ENCODE measurements at regions not wholly inside any gene's neighbourhood (a gene's known extent, or its start where the extent isn't known, plus 50 kb on each side); places are given as distances from the start of the nearest gene placed in this dataset.
A peak's percentile ranks its signal among the peaks of the same experiment; 100 is the strongest.
"Not testable (repeated sequence)": the region's sequence is repeated elsewhere in the genome, so short reads cannot be mapped to it uniquely, and the experiment has no call there.

- DNase-seq, result no peak
- intact Hi-C loops (cut with DNase I), result no loop called here
- ATAC-seq, result no peak
Observed at GRCh38 chr12:20017802-20018201, 350.5 kb upstream of the PDE3A start.

DNA sequence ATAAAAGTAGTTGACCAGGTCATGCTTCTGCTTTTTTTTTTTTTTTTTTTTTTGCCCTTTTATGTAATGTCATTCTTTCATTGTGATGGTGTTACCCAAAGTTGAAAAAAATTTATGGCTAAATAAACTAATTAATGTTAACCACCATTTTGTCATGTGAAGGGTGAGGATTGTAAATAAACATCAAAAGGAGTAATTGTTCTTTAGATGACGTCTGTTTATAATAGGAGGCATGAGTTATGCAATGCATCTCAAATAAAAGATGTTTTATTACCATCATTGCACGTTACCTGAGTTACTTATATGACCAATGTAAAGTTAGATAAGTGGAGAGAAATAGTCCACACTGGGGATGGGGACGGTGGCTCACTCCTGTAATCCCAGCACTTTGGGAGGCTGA, 349.9 kb upstream of the PDE3A start:
- intact Hi-C loops (cut with DNase I), result no loop called here
- DNase-seq (no peak), ATAC-seq (no peak)

DNA sequence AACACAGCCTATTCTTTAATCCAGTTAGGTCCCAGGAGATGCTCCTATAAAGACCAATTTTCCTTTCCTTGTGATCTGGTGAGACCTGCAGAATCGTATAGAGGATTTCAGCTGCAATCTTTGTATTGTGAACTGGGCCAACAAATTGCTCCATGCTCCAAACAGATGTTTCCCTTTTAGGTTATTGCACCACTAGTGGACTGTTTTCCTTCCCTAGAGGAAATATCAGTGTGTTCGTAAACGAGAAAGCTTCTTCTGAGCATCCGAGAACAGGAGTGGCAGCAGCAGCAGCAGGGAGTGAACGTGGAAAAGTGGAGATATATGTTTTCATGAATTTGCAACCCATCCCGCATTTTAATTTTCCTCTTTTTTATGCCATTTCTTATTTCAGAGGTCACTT, 344.1 kb upstream of the PDE3A start:
- DNase-seq, result no peak
- ATAC-seq, result peak; percentile 47 to 82
- intact Hi-C loops (cut with DNase I), result no loop called here

DNA sequence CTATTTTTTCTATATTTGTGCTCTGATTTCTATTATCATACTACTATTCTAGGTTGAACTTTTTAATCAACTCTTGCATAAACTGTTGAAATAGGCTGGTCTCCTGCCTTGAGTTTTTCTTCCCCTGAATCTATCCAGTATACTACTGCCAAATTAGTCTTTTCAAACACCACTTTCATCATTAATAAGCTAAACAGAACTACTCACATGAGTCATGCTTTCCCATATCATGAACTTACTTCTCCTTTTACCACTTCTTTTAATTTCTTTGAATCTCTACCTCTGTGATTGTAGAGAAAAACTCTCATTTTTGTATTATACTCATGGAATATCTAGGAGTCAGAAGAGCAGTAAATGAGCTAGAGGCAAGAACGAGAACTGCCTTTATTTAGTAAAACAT, 340.3 kb upstream of the PDE3A start:
- intact Hi-C loops (cut with DNase I), result no loop called here
- DNase-seq (no peak), ATAC-seq (no peak)

DNA sequence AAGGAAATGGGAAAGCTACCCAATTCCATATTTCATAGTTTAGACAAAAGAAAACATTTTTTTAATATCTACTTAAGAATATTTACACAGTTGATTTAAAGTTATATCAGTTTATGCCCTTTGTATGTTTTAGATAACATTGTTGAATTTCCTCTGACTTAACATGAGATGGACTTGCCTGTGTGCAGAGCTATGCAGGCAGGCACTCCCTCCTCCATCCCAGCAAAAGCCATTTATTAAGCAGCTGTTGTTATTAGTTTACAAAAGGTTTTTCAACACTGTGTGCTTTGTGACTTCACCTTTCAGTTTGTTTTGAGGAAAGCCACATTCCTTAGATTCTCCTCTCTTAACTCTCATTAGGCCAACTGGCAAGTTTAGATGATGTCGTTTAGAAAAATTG, 337.5 kb upstream of the PDE3A start:
- DNase-seq (no peak), ATAC-seq (no peak)
- intact Hi-C loops (cut with DNase I), result no loop called here

DNA sequence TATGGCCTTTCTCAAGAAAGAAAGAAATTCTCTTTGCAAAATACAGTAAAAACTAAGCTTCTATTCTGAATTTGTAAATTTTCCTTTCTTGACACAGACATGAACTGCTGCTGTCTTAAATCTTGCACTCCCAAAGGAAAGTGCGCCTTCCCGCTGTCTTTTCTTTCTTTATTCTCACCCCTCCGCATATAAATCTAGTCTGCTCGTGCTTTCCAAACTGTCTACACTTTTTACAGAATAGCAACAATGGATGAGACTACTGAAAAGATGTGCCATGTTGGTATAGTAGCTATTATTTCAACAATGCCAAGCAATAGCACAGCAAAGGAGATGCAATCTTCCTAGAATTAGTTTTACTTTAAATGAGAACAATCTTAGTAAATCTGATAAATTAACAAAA, 328.8 kb upstream of the PDE3A start:
- ATAC-seq (no peak), DNase-seq (no peak)
- intact Hi-C loops (cut with DNase I), result no loop called here

DNA sequence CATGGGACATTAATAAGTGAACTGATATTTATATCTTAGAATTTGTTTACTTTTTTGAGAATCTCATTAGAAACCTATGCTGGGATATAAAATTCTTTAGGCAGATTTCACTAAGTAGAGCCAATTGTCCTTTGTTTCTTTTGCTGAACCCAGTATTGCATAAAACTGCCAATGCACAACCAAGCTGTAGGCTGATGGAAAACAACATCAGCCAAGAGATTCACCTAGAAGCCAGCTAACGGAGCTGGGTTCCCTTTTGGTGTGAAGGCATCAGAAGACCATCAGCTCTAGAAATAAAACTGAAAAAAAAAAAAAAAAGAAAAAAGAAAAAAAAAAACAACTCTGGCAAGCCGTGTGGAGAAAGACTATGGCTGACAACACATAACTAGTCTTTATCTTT, 328.2 kb upstream of the PDE3A start:
- no peak for ATAC-seq
- intact Hi-C loops (cut with DNase I), result no loop called here
- no peak for DNase-seq

DNA sequence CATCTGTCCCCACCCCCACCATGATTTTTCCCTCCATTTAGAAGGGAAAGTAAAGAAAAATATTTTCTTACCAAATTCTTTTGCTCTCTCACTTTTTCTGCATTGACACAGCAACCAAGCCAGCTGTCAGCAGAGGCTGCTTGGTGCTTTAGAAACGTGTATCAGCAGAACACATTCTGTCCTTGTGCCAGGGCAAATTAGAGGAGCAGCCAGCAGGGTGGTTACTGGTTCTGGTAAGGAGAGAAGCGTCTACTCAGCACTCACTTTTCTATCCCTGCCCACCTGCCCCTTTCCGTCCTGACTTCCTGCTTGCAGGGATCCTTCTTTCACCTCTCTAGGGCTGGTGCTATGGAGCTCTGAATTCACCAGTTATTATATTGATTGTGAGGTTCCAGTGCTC, 327.5 kb upstream of the PDE3A start:
- DNase-seq, result peak; percentile 33
- ATAC-seq, result peak; percentile 74 to 79
- intact Hi-C loops (cut with DNase I), result no loop called here

DNA sequence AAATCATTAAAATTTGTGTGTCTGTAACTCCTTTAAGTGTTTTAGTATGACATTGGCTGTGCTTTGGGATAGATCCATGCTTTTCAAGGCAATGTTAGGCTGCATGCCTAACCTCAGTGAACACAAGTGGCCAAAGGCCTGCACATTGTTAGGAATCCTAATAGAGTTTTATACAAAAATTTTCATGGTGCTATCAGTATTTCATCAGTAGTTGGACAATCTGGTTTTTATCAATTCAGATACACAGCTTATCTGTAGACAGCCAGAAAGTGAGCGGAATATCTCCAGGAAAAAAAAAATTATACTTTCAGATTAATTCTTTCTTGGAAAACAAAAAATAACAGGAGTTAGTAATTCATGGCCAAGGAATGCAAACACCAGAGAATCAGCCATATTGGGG, 324.0 kb upstream of the PDE3A start:
- ATAC-seq, result peak; percentile 50 to 63
- intact Hi-C loops (cut with DNase I), result no loop called here
- DNase-seq, result no peak

DNA sequence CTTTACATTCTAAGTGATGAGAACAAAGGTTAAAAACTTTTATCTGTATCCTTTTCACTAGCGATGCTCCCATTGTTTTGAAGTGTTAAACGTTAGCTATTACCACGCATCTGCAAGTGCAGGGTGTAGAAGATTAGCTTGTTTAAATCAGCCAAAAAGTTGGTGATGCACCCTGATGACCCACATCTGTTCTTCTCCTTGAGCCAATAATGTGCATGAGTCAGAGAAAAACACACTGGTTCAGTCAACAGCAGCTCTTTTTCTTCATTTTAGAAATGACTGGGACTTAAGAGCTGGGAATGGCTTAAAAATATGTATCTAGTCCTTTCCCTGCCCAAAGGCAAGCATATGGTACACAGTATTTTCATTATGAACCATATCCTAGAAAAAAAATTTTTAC, 323.5 kb upstream of the PDE3A start:
- no peak for DNase-seq
- ATAC-seq, result peak; percentile 66 to 92
- intact Hi-C loops (cut with DNase I), result no loop called here

DNA sequence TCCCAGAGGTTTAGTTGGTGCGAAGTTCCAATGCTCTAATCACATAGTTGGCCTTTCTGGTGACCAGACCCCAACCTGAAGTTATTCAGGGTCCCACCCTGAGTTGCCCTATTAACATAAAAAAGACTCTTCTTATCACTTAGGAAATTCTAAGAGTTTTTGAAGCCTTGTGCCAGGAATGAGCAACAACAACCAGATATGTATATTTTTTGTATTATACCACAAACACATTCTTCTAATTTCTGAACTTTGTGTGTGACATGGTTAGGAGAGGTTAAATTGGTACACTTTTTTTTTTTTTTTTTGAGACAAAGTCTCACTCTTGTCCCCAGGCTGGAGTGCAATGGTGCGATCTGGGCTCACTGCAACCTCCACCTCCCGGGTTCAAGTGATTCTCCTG, 320.4 kb upstream of the PDE3A start:
- intact Hi-C loops (cut with DNase I), result no loop called here
- DNase-seq, result no peak

DNA sequence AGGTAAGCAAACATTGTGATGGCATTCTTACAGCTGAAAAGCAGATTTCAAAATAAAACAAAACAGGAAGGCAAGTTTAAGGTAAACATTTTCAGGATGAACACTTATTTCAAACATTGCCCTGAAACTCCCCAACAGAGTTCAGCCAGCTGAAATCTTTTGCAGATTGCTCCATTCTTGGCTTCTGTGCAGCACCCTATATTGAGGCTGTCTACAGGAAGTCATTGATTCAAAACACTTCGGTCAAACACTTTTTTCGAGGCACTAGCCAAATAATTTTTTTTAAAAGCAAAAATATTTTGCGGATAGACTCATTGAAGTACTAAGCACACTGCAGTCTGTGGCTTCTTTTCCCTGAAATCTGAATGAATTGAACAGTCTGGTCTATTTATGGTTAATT, 318.1 kb upstream of the PDE3A start:
- ATAC-seq, result no peak
- DNase-seq, result no peak
- intact Hi-C loops (cut with DNase I), result no loop called here

More for the DNA sequence above, 320.4 kb upstream of the PDE3A start:
- no peak for ATAC-seq

- no peak for DNase-seq
- intact Hi-C loops (cut with DNase I), result no loop called here
- ATAC-seq, result no peak
Observed at GRCh38 chr12:20053782-20054181, 314.6 kb upstream of the PDE3A start.

GRCh38 chr12:20055856-20056255, 312.5 kb upstream of the PDE3A start:
- ATAC-seq, result no peak
- intact Hi-C loops (cut with DNase I), result no loop called here
- no peak for DNase-seq

GRCh38 chr12:20057398-20057797, 310.9 kb upstream of the PDE3A start:
- ATAC-seq (no peak), DNase-seq (no peak)
- intact Hi-C loops (cut with DNase I), result no loop called here

DNA sequence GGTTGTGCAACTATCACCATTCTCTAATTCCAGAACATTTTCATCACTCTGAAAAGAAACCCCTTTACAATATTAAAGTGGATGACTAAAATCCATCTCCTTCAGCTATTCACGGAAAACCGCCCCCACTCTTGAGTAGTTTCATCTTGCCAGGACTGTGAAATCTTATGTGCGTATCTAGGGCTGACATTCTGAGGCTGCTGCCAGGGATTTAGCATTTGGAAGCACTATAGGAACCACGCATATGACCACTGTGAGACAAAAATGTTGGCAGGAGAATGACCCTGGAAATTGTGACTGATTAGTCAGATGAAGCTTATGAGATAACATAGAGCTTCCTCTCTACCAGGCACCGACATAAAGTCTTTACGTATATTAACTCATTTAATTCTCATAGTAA, 305.2 kb upstream of the PDE3A start:
- ATAC-seq (no peak), DNase-seq (no peak)
- intact Hi-C loops (cut with DNase I), result no loop called here

- no peak for DNase-seq
Observed at GRCh38 chr12:20077618-20078017, 290.7 kb upstream of the PDE3A start.

DNA sequence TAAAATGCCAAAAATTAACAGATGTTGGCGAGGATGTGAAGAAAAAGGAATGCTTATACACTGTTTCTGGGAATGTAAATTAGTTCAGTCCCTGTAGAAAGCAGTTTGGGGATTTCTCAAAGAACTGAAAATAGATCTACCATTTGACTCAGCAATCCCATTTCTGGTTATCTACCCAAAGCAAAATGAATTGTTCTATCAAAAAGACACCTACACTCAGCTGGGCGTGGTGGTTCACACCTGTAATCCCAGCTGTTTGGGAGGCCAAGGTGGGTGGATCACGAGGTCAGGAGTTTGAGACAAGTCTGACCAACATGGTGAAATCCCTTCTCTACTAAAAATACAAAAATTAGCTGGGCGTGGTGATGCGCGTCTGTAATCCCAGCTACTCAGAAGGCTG, 279.3 kb upstream of the PDE3A start:
- no peak for ATAC-seq
- intact Hi-C loops (cut with DNase I), result no loop called here
- no peak for DNase-seq

More at GRCh38 chr12:20077618-20078017, 290.7 kb upstream of the PDE3A start:
- peak in 1 of 2 donors; percentile 62 for ATAC-seq
- intact Hi-C loops (cut with DNase I), result no loop called here

- intact Hi-C loops (cut with DNase I); DNase-seq; ATAC-seq: not testable (repeated sequence)
Observed at GRCh38 chr12:20093190-20093810, 275.0 kb upstream of the PDE3A start.

- intact Hi-C loops (cut with DNase I), result no loop called here
- DNase-seq, result no peak
- no peak for ATAC-seq
Observed at GRCh38 chr12:20096430-20096829, 271.9 kb upstream of the PDE3A start.

DNA sequence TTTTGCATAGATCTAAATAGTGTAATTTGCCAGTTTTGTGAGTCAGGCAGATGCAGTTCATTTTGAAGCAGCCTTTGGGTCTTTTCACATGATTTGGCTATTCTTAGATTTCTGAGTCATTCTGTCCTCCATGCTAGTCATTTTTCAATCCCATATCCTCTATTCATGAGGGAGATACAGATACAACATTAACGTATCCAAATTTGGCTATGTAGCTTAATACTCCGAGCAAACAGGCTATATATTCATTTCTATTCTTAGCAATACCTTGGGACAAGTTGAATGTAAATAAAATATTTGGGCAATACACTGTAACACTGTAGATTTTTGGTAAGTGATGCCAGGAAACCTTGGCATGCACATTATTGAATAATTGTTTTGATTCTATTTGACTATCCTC, 270.7 kb upstream of the PDE3A start:
- intact Hi-C loops (cut with DNase I), result no loop called here
- ATAC-seq (peak in 1 of 2 donors; percentile 43), DNase-seq (no peak)

All from left cardiac atrium (tissue), 4 donors.